H9 (cell line): ENCODE measurements at regions not wholly inside any gene's neighbourhood (a gene's known extent, or its start where the extent isn't known, plus 50 kb on each side); places are given as distances from the start of the nearest gene placed in this dataset.

ENCODE experiments used
- DNase-seq: peaks from one replicate; pipeline ENCODE4 v3.0.0-alpha.2; 2017
- H2AFZ ChIP-seq: one replicate; pipeline ENCODE4 v1.6.1; 2013; ENCODE audit warnings: mild to moderate bottlenecking, low read length, control low read depth, moderate library complexity
- H2AK5ac ChIP-seq: 2 replicates; pipeline ENCODE4 v1.6.1; 2013; ENCODE audit warnings: low read length, control low read depth, mixed read lengths; ENCODE audit not compliant: insufficient read length
- H2BK120ac ChIP-seq: one replicate; pipeline ENCODE4 v1.6.1; 2013; ENCODE audit warnings: low read depth, mild to moderate bottlenecking, low read length, control low read depth, inconsistent platforms; ENCODE audit not compliant: poor library complexity, severe bottlenecking
- H2BK12ac ChIP-seq: 2 replicates; pipeline ENCODE4 v1.6.1; 2013; ENCODE audit warnings: low read length, control low read depth, mixed read lengths, low read depth; ENCODE audit not compliant: insufficient read length
- H2BK15ac ChIP-seq: 2 replicates; pipeline ENCODE4 v1.6.1; 2013; ENCODE audit warnings: low read depth, low read length, control low read depth
- H2BK20ac ChIP-seq: one replicate; pipeline ENCODE4 v1.6.1; 2013; ENCODE audit warnings: low read depth, mild to moderate bottlenecking, low read length, control low read depth, inconsistent platforms; ENCODE audit not compliant: poor library complexity, severe bottlenecking
- H2BK5ac ChIP-seq: 2 replicates; pipeline ENCODE4 v1.6.1; 2013; ENCODE audit warnings: low read length, control low read depth, mixed read lengths; ENCODE audit not compliant: insufficient read length
- H3K14ac ChIP-seq: 2 replicates; pipeline ENCODE4 v1.6.1; 2013; ENCODE audit warnings: low read length, control low read depth; ENCODE audit not compliant: insufficient read depth
- H3K18ac ChIP-seq: 2 replicates; pipeline ENCODE4 v1.6.1; 2013; ENCODE audit warnings: low read depth, mild to moderate bottlenecking, mixed read lengths, low read length, control low read depth; ENCODE audit not compliant: insufficient read length
- H3K23ac ChIP-seq: 2 replicates; pipeline ENCODE4 v1.6.1; 2013; ENCODE audit warnings: low read length, control low read depth, mixed read lengths, low read depth; ENCODE audit not compliant: insufficient read length
- H3K23me2 ChIP-seq: 2 replicates; pipeline ENCODE4 v1.6.1; 2013; ENCODE audit warnings: low read depth, mild to moderate bottlenecking, mixed read lengths, low read length, control low read depth; ENCODE audit not compliant: insufficient read length, poor library complexity, severe bottlenecking
- H3K27ac ChIP-seq: 2 replicates; pipeline ENCODE4 v1.5.1; 2013; ENCODE audit warnings: low read length, control low read depth, mixed read lengths, low read depth; ENCODE audit not compliant: insufficient read length
- H3K27me3 ChIP-seq: 2 replicates; pipeline ENCODE4 v1.6.1; 2013; ENCODE audit warnings: low read length, control low read depth, inconsistent platforms; ENCODE audit not compliant: insufficient read depth
- H3K4ac ChIP-seq: 2 replicates; pipeline ENCODE4 v1.6.1; 2013; ENCODE audit warnings: low read depth, mild to moderate bottlenecking, control low read depth, inconsistent platforms, low read length, moderate library complexity
- H3K4me1 ChIP-seq: 2 replicates; pipeline ENCODE4 v1.6.1; 2013; ENCODE audit warnings: low read length, control low read depth, inconsistent platforms; ENCODE audit not compliant: insufficient read depth
- H3K4me2 ChIP-seq: 2 replicates; pipeline ENCODE4 v1.6.1; 2013; ENCODE audit warnings: low read length, control low read depth, mixed read lengths; ENCODE audit not compliant: insufficient read length, insufficient read depth
- H3K56ac ChIP-seq: 2 replicates; pipeline ENCODE4 v1.6.1; 2013; ENCODE audit warnings: low read depth, mild to moderate bottlenecking, mixed read lengths, low read length, control low read depth; ENCODE audit not compliant: insufficient read length
- H3K79me1 ChIP-seq: 2 replicates; pipeline ENCODE4 v1.6.1; 2013; ENCODE audit warnings: low read depth, mild to moderate bottlenecking, moderate library complexity, low read length, control low read depth, inconsistent platforms; ENCODE audit not compliant: insufficient read depth, poor library complexity, severe bottlenecking
- H3K79me2 ChIP-seq: 2 replicates; pipeline ENCODE4 v1.6.1; 2013; ENCODE audit warnings: low read length, control low read depth, inconsistent platforms; ENCODE audit not compliant: insufficient read depth
- H3K9ac ChIP-seq: 2 replicates; pipeline ENCODE4 v1.6.1; 2013; ENCODE audit warnings: low read length, control low read depth, mixed read lengths; ENCODE audit not compliant: insufficient read length; ENCODE audit errors: extremely low read depth
- H3K9me3 ChIP-seq: one replicate; pipeline ENCODE4 v1.6.1; 2013; ENCODE audit warnings: low read depth, low read length, inconsistent platforms; ENCODE audit not compliant: control insufficient read depth
- H3T11ph ChIP-seq: one replicate; pipeline ENCODE4 v1.6.1; 2013; ENCODE audit warnings: mild to moderate bottlenecking, low read length, control low read depth, inconsistent platforms
- H4K20me1 ChIP-seq: one replicate; pipeline ENCODE4 v1.6.1; 2013; ENCODE audit not compliant: control insufficient read depth, insufficient read length, insufficient read depth
- H4K5ac ChIP-seq: 2 replicates; pipeline ENCODE4 v1.6.1; 2013; ENCODE audit warnings: low read depth, mild to moderate bottlenecking, mixed read lengths, low read length, control low read depth; ENCODE audit not compliant: insufficient read length
- H4K8ac ChIP-seq: replicated peaks from 2 replicates; pipeline ENCODE4 v1.6.1; 2013; ENCODE audit warnings: low read length, control low read depth, mixed read lengths, low read depth; ENCODE audit not compliant: insufficient read length
- H4K91ac ChIP-seq: 2 replicates; pipeline ENCODE4 v1.6.1; 2013; ENCODE audit warnings: low read depth, mild to moderate bottlenecking, moderate library complexity, mixed read lengths, low read length, control low read depth; ENCODE audit not compliant: insufficient read length
- H3K27ac Mint-ChIP-seq, 3 experiments: 2 replicates in 2 of 3; 3 replicates in 1 of 3; pipeline ENCODE4 v1.8.0; 2020 to 2021; ENCODE audit warnings: mixed read lengths in 3 of 3, mild to moderate bottlenecking in 1 of 3, moderate library complexity in 1 of 3
- H3K27me3 Mint-ChIP-seq: 2 replicates; pipeline ENCODE4 v1.8.0; 2021; ENCODE audit warnings: low read depth, mild to moderate bottlenecking, moderate library complexity, mixed read lengths
- H3K36me3 Mint-ChIP-seq, 3 experiments: 2 replicates in 2 of 3; 3 replicates in 1 of 3; pipeline ENCODE4 v1.8.0; 2020 to 2021; ENCODE audit warnings: low read depth in 3 of 3, mixed read lengths in 3 of 3; ENCODE audit not compliant: insufficient read depth in 1 of 3
- H3K4me1 Mint-ChIP-seq, 2 experiments: 2 replicates each; pipeline ENCODE4 v1.8.0; 2020; ENCODE audit warnings: mixed read lengths in 2 of 2
- H3K4me3 Mint-ChIP-seq, 2 experiments: 2 replicates in 1 of 2; 3 replicates in 1 of 2; pipeline ENCODE4 v1.8.0; 2020 to 2021; ENCODE audit warnings: mild to moderate bottlenecking in 2 of 2, mixed read lengths in 2 of 2, moderate library complexity in 1 of 2
- H3K9me3 Mint-ChIP-seq, 2 experiments: 2 replicates in 1 of 2; 3 replicates in 1 of 2; pipeline ENCODE4 v1.8.0; 2020; ENCODE audit warnings: mild to moderate bottlenecking in 2 of 2, mixed read lengths in 2 of 2, moderate library complexity in 1 of 2
- WGBS: extraction: QIAGEN DNeasy Blood & Tissue Kit; methylation state at CpG from one replicate; pipeline ENCODE4 v1.1.7; 2013; ENCODE audit warnings: missing lambda C conversion rate, low lambda C conversion rate, mixed read lengths; ENCODE audit not compliant: insufficient read length; ENCODE audit errors: extremely low coverage; 5-methylcytosine and 5-hydroxymethylcytosine counted together
- TF ChIP-seq, protein P1 (sequence below): fragments of 200-600 bp; sonication (generic); conservative IDR thresholded peaks from 3 replicates; pipeline ENCODE4 v1.8.0; 2021; ENCODE audit warnings: antibody characterized with exemption, mild to moderate bottlenecking

DNA sequence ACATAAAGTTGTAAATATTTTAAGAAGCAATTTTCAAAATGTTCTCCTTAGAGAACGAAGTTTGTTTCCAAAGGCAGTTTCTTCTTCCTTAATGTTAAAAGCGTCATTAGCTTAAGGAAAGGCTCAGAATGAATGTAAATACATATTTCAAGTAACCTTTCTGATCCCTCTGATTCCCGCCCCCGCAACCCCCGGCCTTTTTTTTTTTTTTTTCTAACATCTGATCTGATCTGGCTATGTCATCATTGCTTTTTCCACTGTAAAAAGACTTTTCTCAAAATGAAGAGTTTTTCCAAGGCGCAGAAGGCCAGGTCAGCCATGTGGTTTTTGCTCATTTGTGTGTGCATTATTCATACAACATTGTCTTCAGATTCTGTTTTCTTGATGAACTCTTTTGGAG, 57.1 kb upstream of the MEIS1 start:
- H3K79me1 ChIP-seq: no peaks in the 10 kb centered on the region
- H2BK120ac ChIP-seq: no peak overlapping the region
- H3K27ac ChIP-seq: no peak overlapping the region
- H2BK12ac ChIP-seq: no peak overlapping the region
- no peaks in the 10 kb centered on the region; the same call in 1 of the 2 replicates for H3K79me2 ChIP-seq
- no peak overlapping the region for H2BK20ac ChIP-seq
- no peak overlapping the region for H4K8ac ChIP-seq
- no peak overlapping the region for H4K91ac ChIP-seq
- TF ChIP-seq, protein P1, sequence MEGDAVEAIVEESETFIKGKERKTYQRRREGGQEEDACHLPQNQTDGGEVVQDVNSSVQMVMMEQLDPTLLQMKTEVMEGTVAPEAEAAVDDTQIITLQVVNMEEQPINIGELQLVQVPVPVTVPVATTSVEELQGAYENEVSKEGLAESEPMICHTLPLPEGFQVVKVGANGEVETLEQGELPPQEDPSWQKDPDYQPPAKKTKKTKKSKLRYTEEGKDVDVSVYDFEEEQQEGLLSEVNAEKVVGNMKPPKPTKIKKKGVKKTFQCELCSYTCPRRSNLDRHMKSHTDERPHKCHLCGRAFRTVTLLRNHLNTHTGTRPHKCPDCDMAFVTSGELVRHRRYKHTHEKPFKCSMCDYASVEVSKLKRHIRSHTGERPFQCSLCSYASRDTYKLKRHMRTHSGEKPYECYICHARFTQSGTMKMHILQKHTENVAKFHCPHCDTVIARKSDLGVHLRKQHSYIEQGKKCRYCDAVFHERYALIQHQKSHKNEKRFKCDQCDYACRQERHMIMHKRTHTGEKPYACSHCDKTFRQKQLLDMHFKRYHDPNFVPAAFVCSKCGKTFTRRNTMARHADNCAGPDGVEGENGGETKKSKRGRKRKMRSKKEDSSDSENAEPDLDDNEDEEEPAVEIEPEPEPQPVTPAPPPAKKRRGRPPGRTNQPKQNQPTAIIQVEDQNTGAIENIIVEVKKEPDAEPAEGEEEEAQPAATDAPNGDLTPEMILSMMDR: no peak
- H3K23ac ChIP-seq: no peak overlapping the region
- H3K4me1 ChIP-seq: no peaks in the 10 kb centered on the region
- no peak overlapping the region for H4K5ac ChIP-seq
- H3K9me3 Mint-ChIP-seq: no peaks in the 10 kb centered on the region; a peak in 1 of 5 replicates
- H3K23me2 ChIP-seq: no peaks in the 10 kb centered on the region
- H3T11ph ChIP-seq: no peak overlapping the region
- no peak overlapping the region for H3K4ac ChIP-seq
- H3K4me1 Mint-ChIP-seq: peaks cover 0 to 2% of the 10 kb centered on the region in 2 experiments; a peak in 1 of 4 replicates
- H3K14ac ChIP-seq: no peak overlapping the region
- H3K27me3 ChIP-seq: no peaks in the 10 kb centered on the region
- H2BK5ac ChIP-seq: no peak overlapping the region
- H3K9ac ChIP-seq: no peak overlapping the region
- H2AK5ac ChIP-seq: no peak overlapping the region
- no peak overlapping the region for H3K27ac Mint-ChIP-seq
- no peak overlapping the region for H2BK15ac ChIP-seq
- H3K9me3 ChIP-seq: no peaks in the 10 kb centered on the region
- no peak for DNase-seq
- no peak overlapping the region for H2AFZ ChIP-seq
- no peak overlapping the region for H3K4me2 ChIP-seq
- H3K36me3 Mint-ChIP-seq: no peaks in the 10 kb centered on the region; a peak in 1 of 7 replicates
- H3K18ac ChIP-seq: no peak overlapping the region
- no peaks in the 10 kb centered on the region for H4K20me1 ChIP-seq
- H3K56ac ChIP-seq: no peak overlapping the region
- no peaks in the 10 kb centered on the region for H3K27me3 Mint-ChIP-seq
- H3K4me3 Mint-ChIP-seq: no peak overlapping the region
- no CpG with 5 or more reads among the region's 6 CpGs for WGBS
